ENCODE measurements at regions not wholly inside any gene's neighbourhood (a gene's known extent, or its start where the extent isn't known, plus 50 kb on each side); places are given as distances from the start of the nearest gene placed in this dataset.
"Not testable (repeated sequence)": the region's sequence is repeated elsewhere in the genome, so short reads cannot be mapped to it uniquely, and the experiment has no call there.

GRCh38 chr14:87405563-87405962, 587.4 kb downstream of the GALC start:
- no peaks in the 10 kb centered on the region for H3K36me3 Mint-ChIP-seq (ENCODE audit: low read depth)
- peaks cover 14% of the 10 kb centered on the region for H3K9me3 Mint-ChIP-seq
- H3K4me1 Mint-ChIP-seq (ENCODE audit: low read depth) = no peaks in the 10 kb centered on the region

GRCh38 chr14:87397499-87397898, 595.5 kb downstream of the GALC start:
- Mint-ChIP-seq H3K27me3 (no peaks in the 10 kb centered on the region), H3K36me3 (ENCODE audit: low read depth) (no peaks in the 10 kb centered on the region), H3K27ac (no peak overlapping the region), H3K4me1 (ENCODE audit: low read depth) (no peaks in the 10 kb centered on the region), H3K9me3 (peaks cover 3% of the 10 kb centered on the region), H3K4me3 (no peak overlapping the region)
- no peak for DNase-seq

More at GRCh38 chr14:87405563-87405962, 587.4 kb downstream of the GALC start:
- Mint-ChIP-seq H3K27me3 (no peaks in the 10 kb centered on the region), H3K4me3 (no peak overlapping the region), H3K27ac (no peak overlapping the region)
- DNase-seq = no peak

- no peak for DNase-seq
- Mint-ChIP-seq H3K36me3 (ENCODE audit: low read depth) (no peaks in the 10 kb centered on the region), H3K27me3 (no peaks in the 10 kb centered on the region), H3K4me3 (no peak overlapping the region), H3K4me1 (ENCODE audit: low read depth) (no peaks in the 10 kb centered on the region), H3K27ac (no peak overlapping the region), H3K9me3 (no peaks in the 10 kb centered on the region)
Observed at GRCh38 chr14:87391066-87391465, 601.9 kb downstream of the GALC start.

GRCh38 chr14:87388946-87389345, 604.0 kb downstream of the GALC start:
- Mint-ChIP-seq H3K36me3 (ENCODE audit: low read depth) (no peaks in the 10 kb centered on the region), H3K27me3 (no peaks in the 10 kb centered on the region), H3K4me3 (no peak overlapping the region), H3K9me3 (peaks cover 2% of the 10 kb centered on the region), H3K4me1 (ENCODE audit: low read depth) (no peaks in the 10 kb centered on the region), H3K27ac (no peak overlapping the region)
- DNase-seq = no peak

GRCh38 chr14:87387806-87388205, 605.2 kb downstream of the GALC start:
- H3K27me3 Mint-ChIP-seq = no peaks in the 10 kb centered on the region
- H3K4me3 Mint-ChIP-seq = no peak overlapping the region
- no peak overlapping the region for H3K27ac Mint-ChIP-seq
- H3K9me3 Mint-ChIP-seq = peaks cover 10% of the 10 kb centered on the region
- no peaks in the 10 kb centered on the region for H3K4me1 Mint-ChIP-seq (ENCODE audit: low read depth)
- H3K36me3 Mint-ChIP-seq (ENCODE audit: low read depth) = no peaks in the 10 kb centered on the region
- DNase-seq = no peak

GRCh38 chr14:87386524-87386923, 606.5 kb downstream of the GALC start:
- Mint-ChIP-seq H3K4me3 (no peak overlapping the region), H3K27me3 (no peaks in the 10 kb centered on the region), H3K9me3 (peaks cover 10% of the 10 kb centered on the region), H3K4me1 (ENCODE audit: low read depth) (no peaks in the 10 kb centered on the region), H3K36me3 (ENCODE audit: low read depth) (no peaks in the 10 kb centered on the region), H3K27ac (no peak overlapping the region)
- no peak for DNase-seq

- Mint-ChIP-seq H3K27me3 (no peaks in the 10 kb centered on the region), H3K9me3 (peaks cover 12% of the 10 kb centered on the region), H3K4me1 (ENCODE audit: low read depth) (no peaks in the 10 kb centered on the region), H3K27ac (no peak overlapping the region), H3K36me3 (ENCODE audit: low read depth) (no peaks in the 10 kb centered on the region), H3K4me3 (no peak overlapping the region)
- no peak for DNase-seq
Observed at GRCh38 chr14:87380054-87380453, 612.9 kb downstream of the GALC start.

- no peaks in the 10 kb centered on the region for H3K36me3 Mint-ChIP-seq (ENCODE audit: low read depth)
- no peak overlapping the region for H3K4me3 Mint-ChIP-seq
- DNase-seq = no peak
- no peak overlapping the region for H3K27ac Mint-ChIP-seq
- peaks cover 16% of the 10 kb centered on the region for H3K9me3 Mint-ChIP-seq
- H3K27me3 Mint-ChIP-seq = no peaks in the 10 kb centered on the region
- H3K4me1 Mint-ChIP-seq (ENCODE audit: low read depth) = no peaks in the 10 kb centered on the region
Observed at GRCh38 chr14:87368751-87369150, 624.2 kb downstream of the GALC start.

GRCh38 chr14:87360246-87360645, 632.7 kb downstream of the GALC start:
- not testable (repeated sequence) for H3K4me1 Mint-ChIP-seq (ENCODE audit: low read depth); H3K4me3 Mint-ChIP-seq; H3K27me3 Mint-ChIP-seq; H3K36me3 Mint-ChIP-seq (ENCODE audit: low read depth); DNase-seq; H3K9me3 Mint-ChIP-seq; H3K27ac Mint-ChIP-seq

GRCh38 chr14:87351007-87351406, 642.0 kb downstream of the GALC start:
- no peaks in the 10 kb centered on the region for H3K4me1 Mint-ChIP-seq (ENCODE audit: low read depth)
- no peak overlapping the region for H3K4me3 Mint-ChIP-seq
- H3K27me3 Mint-ChIP-seq = no peaks in the 10 kb centered on the region
- H3K9me3 Mint-ChIP-seq = peaks cover 16% of the 10 kb centered on the region
- no peak for DNase-seq
- no peaks in the 10 kb centered on the region for H3K36me3 Mint-ChIP-seq (ENCODE audit: low read depth)
- H3K27ac Mint-ChIP-seq = no peak overlapping the region

GRCh38 chr14:87349921-87350320, 643.1 kb downstream of the GALC start:
- Mint-ChIP-seq H3K27ac (no peak overlapping the region), H3K36me3 (ENCODE audit: low read depth) (no peaks in the 10 kb centered on the region), H3K4me3 (no peak overlapping the region), H3K9me3 (peaks cover 16% of the 10 kb centered on the region), H3K4me1 (ENCODE audit: low read depth) (no peaks in the 10 kb centered on the region), H3K27me3 (no peaks in the 10 kb centered on the region)
- no peak for DNase-seq

GRCh38 chr14:87343652-87344051, 649.3 kb downstream of the GALC start:
- Mint-ChIP-seq H3K4me1 (ENCODE audit: low read depth) (no peaks in the 10 kb centered on the region), H3K36me3 (ENCODE audit: low read depth) (no peaks in the 10 kb centered on the region), H3K4me3 (no peak overlapping the region), H3K9me3 (peaks cover 9% of the 10 kb centered on the region), H3K27me3 (no peaks in the 10 kb centered on the region), H3K27ac (no peak overlapping the region)
- DNase-seq = no peak

GRCh38 chr14:87334997-87335685, 657.8 kb downstream of the GALC start:
- peaks cover 4% of the 10 kb centered on the region for H3K9me3 Mint-ChIP-seq
- H3K27ac Mint-ChIP-seq = no peak overlapping the region
- no peak overlapping the region for H3K4me3 Mint-ChIP-seq
- H3K4me1 Mint-ChIP-seq (ENCODE audit: low read depth) = no peaks in the 10 kb centered on the region
- H3K27me3 Mint-ChIP-seq = no peaks in the 10 kb centered on the region
- DNase-seq = no peak
- no peaks in the 10 kb centered on the region for H3K36me3 Mint-ChIP-seq (ENCODE audit: low read depth)

- no peak overlapping the region for H3K27ac Mint-ChIP-seq
- H3K9me3 Mint-ChIP-seq = peaks cover 4% of the 10 kb centered on the region
- H3K27me3 Mint-ChIP-seq = no peaks in the 10 kb centered on the region
- H3K4me3 Mint-ChIP-seq = no peak overlapping the region
- H3K4me1 Mint-ChIP-seq (ENCODE audit: low read depth) = no peaks in the 10 kb centered on the region
- no peak for DNase-seq
- H3K36me3 Mint-ChIP-seq (ENCODE audit: low read depth) = no peaks in the 10 kb centered on the region
Observed at GRCh38 chr14:87331991-87332390, 661.0 kb downstream of the GALC start.

- DNase-seq = no peak
- no peaks in the 10 kb centered on the region for H3K36me3 Mint-ChIP-seq (ENCODE audit: low read depth)
- no peaks in the 10 kb centered on the region for H3K4me1 Mint-ChIP-seq (ENCODE audit: low read depth)
- H3K4me3 Mint-ChIP-seq = no peak overlapping the region
- peaks cover 6% of the 10 kb centered on the region for H3K9me3 Mint-ChIP-seq
- H3K27ac Mint-ChIP-seq = no peak overlapping the region
- H3K27me3 Mint-ChIP-seq = no peaks in the 10 kb centered on the region
Observed at GRCh38 chr14:87325741-87326140, 667.2 kb downstream of the GALC start.

- Mint-ChIP-seq H3K4me3 (no peak overlapping the region), H3K36me3 (ENCODE audit: low read depth) (no peaks in the 10 kb centered on the region), H3K27ac (no peak overlapping the region), H3K27me3 (no peaks in the 10 kb centered on the region), H3K4me1 (ENCODE audit: low read depth) (no peaks in the 10 kb centered on the region), H3K9me3 (peaks cover 5% of the 10 kb centered on the region)
- DNase-seq = no peak
Observed at GRCh38 chr14:87323191-87323590, 669.8 kb downstream of the GALC start.
